GM19035 (cell line): ENCODE measurements at regions not wholly inside any gene's neighbourhood (a gene's known extent, or its start where the extent isn't known, plus 50 kb on each side); places are given as distances from the start of the nearest gene placed in this dataset.
"Not testable (repeated sequence)": the region's sequence is repeated elsewhere in the genome, so short reads cannot be mapped to it uniquely, and the experiment has no call there.

Experiments
- ATAC-seq: cut with Tn5 transposase; IDR thresholded peaks from one replicate; pipeline ENCODE4 v1.9.1; 2021; ENCODE audit not compliant: unreplicated experiment

DNA sequence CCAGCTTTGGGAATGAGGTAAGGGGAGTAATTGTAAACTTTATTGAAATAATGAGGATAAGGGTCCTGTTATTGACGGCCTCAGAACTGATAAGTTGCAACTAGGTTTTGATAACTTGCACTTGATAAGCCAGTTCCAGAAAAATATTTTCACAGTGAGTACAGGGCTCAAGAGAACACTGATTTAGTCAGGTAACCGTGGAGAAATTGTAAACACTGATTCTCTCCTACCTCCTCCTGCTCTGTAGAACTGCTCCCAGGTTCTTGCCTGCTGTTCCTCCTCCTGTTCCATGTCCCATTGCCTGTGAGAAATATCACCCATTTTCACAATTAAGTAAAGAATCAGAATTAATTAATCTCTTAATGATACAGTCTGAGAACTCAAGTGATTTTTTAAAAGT, 55.0 kb upstream of the CXXC4 start:
- ATAC-seq, result no peak

GRCh38 chr4:104559502-104559901, 64.8 kb upstream of the CXXC4 start:
- no peak for ATAC-seq

- no peak for ATAC-seq
Observed at GRCh38 chr4:104571341-104571740, 76.6 kb upstream of the CXXC4 start.

DNA sequence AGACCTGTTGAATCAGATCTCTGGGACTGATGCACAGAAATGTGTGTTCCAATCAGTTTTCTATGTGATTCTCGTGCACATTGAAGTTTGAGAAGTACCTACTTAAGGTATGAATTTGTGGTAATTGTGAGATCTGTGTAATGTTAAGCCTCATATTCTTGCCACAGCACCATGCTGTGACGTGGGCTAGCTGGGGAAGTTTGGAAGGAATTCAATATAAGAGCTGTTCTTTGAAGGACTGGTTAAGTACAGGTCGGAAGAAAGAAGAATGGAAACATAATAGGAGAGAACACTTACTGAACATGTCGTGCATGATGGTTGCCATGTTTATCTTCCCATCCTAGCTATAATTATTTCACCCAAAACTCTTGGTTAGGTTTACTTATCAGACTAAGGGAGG, 79.7 kb upstream of the CXXC4 start:
- no peak for ATAC-seq

DNA sequence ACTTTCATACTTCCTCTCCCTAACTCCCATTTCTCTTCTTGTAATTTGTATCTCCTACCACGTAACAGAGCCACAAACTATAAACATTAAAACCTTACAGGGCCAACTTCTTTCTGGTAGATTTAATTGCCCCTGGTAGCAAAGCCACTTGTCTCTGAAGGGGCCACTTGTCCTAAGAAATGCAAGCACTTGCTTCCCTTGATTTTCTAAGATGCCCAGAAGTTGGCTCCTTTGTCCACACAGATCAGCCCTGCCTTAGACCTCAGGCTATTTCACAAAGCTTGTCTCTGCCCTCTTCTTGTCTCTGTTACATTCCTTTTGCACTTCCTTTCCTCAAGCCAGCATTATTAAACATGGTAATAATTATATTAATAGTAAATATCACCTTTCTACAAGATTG, 80.6 kb upstream of the CXXC4 start:
- ATAC-seq, result no peak

- no peak for ATAC-seq
Observed at GRCh38 chr4:104577405-104577804, 82.7 kb upstream of the CXXC4 start.

- ATAC-seq, result not testable (repeated sequence)
Observed at GRCh38 chr4:104581476-104581875, 86.8 kb upstream of the CXXC4 start.

- not testable (repeated sequence) for ATAC-seq
Observed at GRCh38 chr4:104582056-104582455, 87.4 kb upstream of the CXXC4 start.

DNA sequence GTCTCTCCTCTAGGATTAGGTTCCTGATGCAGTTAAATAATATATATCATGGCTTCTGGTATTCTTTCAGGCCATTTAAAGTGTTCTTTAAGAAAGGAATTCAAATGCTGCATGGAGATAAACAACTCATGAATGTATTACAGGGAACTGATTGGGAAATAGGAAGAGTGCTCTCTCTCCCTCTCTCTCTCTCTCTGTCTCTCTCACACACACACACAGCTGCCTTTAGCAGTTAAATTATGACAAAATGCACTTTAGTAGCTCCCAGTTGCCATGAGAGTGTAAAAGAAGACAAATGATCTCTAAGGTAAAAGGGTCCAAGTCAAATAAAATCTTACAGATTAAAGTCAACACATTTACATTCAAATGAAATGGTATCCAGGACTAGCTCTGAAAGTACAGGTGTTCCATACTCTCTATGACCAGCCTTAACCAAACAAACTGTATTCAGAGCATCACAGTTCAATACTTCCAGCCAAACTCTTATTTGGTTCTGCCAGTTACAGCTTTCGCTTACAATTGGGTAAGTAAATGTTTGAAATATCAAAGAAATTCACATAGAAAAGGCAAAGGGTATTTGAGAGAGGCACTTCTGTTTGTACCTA, 94.7 kb upstream of the CXXC4 start:
- ATAC-seq, result no peak

GRCh38 chr4:104591510-104591911, 96.8 kb upstream of the CXXC4 start:
- ATAC-seq, result no peak

- ATAC-seq, result no peak
Observed at GRCh38 chr4:104592183-104592582, 97.5 kb upstream of the CXXC4 start.

GRCh38 chr4:104593019-104593418, 98.3 kb upstream of the CXXC4 start:
- no peak for ATAC-seq

DNA sequence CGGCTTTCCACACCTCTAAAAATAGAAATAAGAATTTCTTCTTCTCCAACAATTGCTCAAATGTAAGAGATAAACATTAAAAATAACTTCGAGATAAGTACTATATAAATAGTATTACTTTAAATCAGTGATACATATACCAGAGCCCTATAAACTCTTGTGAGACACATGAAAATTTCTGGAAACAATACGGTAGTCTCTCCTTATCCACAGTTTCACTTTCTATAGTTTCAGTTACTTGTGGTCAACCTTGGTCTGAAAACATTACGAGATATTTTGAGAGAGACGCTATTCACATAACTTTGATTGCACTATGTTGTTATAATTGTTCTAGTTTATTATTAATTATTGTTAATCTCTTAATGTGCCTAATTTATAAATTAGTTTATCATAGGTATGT, 101.5 kb upstream of the CXXC4 start:
- ATAC-seq, result no peak

DNA sequence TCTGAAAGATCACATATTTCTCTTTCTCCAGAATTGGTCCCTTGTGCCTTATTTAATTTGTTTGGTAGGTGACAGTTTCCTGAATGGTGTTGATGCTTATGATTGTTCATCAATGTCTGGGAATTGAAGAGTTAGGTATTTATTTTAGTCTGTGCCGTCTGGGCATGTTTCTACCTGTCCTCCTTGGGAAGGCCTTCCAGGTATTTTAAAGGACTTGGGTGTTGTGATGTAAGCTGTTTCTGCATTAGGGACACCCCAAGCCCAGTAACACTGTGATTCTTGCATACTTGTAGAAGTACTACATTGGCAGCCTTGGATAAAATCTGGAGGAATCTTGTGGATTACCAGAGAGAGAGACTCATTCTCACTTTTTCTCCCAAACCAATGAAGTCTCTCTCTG, 120.8 kb upstream of the CXXC4 start:
- ATAC-seq, result no peak

DNA sequence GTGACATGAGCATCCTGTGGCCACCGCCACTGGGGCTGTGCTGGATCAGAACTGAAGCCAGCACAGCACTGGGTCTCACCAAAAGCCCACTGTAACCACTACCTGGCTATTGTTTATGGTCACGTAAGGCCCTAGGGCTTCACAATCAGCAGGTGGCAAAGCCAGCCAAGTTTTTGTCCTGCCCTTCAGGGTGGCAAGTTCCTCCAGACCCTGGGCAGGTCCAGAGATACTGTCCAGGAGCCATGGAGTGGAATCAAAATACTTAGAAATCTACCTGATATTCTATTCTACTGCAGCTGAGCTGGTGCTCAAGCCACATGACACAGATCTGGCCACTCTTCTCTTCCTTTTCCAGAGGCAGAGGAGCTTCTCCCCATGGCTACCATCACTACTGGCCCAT, 121.2 kb upstream of the CXXC4 start:
- ATAC-seq, result no peak

DNA sequence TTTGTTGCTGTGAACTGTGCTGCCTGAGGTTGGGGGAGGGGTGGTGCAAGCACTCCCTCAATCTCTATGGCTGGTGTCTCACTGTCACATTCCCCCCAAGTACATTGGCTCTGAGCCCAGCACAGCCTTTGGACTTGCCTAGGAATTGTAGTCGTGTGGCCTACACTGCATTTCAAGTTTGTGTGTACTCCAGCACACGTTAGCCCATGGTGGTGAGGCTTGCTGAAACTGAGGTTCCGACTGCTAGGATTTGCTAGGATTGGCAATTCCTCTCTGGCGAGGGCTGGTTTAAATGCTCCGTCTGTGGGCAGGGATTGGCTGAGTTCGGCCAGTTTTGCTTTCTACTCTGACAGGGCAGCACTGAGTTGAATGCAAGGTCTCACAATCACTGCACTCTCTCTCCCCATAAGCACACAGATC, 121.7 kb upstream of the CXXC4 start:
- no peak for ATAC-seq

- no peak for ATAC-seq
Observed at GRCh38 chr4:104625706-104626105, 131.0 kb upstream of the CXXC4 start.

- ATAC-seq, result no peak
Observed at GRCh38 chr4:104629601-104630000, 134.9 kb upstream of the CXXC4 start.

GRCh38 chr4:104630272-104630671, 135.6 kb upstream of the CXXC4 start:
- ATAC-seq, result no peak

GRCh38 chr4:104631000-104631399, 136.3 kb upstream of the CXXC4 start:
- ATAC-seq, result no peak

- ATAC-seq, result no peak
Observed at GRCh38 chr4:104641418-104641817, 146.7 kb upstream of the CXXC4 start.

DNA sequence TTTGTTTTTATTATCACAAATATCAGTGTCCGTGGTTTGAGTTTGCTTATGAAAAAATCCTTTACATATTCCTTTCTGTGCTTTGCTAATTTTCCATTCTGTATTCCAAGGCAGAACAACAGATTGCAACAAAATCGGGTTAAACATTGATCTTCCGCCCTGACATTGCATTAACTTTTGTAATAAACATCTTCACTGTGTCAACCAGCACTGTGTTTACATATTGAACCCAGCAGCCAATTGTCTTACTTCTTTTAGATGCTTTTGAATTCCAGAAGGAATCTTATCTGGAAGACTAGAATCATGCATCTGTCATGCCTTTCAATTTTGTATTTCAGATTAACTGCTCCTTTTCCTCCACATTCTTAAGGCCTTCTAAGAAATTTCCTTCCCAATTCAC, 147.8 kb upstream of the CXXC4 start:
- ATAC-seq, result no peak

- ATAC-seq, result no peak
Observed at GRCh38 chr4:104643805-104644204, 149.1 kb upstream of the CXXC4 start.

DNA sequence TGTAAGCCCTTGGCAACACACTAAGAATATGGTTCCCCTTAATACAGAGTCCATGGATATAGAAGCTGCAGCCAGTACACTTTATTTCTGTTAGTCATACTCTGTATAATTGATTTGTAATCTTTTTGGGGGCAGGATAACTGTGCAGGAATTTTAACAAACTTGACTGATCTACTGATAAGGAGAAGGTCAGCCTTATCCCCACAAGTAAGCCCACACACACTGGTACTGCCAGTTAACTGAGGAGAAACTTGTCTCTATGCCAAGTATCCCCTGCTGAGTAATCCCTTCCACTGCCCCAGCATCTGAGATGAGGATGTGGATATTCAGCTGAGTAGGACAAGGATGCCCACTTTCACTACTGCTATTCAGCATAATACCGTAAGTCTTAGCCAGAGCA, 154.9 kb upstream of the CXXC4 start:
- no peak for ATAC-seq
